ENCODE measurements at regions not wholly inside any gene's neighbourhood (a gene's known extent, or its start where the extent isn't known, plus 50 kb on each side); places are given as distances from the start of the nearest gene placed in this dataset.
"Not testable (repeated sequence)": the region's sequence is repeated elsewhere in the genome, so short reads cannot be mapped to it uniquely, and the experiment has no call there.

GRCh38 chr1:224029286-224030025, 84.5 kb upstream of the FBXO28 start:
- H3K4me1 Mint-ChIP-seq (ENCODE audit: low read depth, unreplicated experiment); H3K9me3 Mint-ChIP-seq (ENCODE audit: low read depth, unreplicated experiment); H3K27me3 Mint-ChIP-seq (ENCODE audit: unreplicated experiment); intact Hi-C loops (cut with micrococcal nuclease; ENCODE audit: unreplicated experiment); H3K27ac Mint-ChIP-seq (ENCODE audit: unreplicated experiment); H3K4me3 Mint-ChIP-seq (ENCODE audit: low read depth, unreplicated experiment); H3K36me3 Mint-ChIP-seq (ENCODE audit: insufficient read depth, unreplicated experiment); DNase-seq; BruUV-seq (replicated peaks); CTCF ChIA-PET: not testable (repeated sequence)

GRCh38 chr1:224028802-224029201, 85.1 kb upstream of the FBXO28 start:
- H3K27me3 Mint-ChIP-seq (ENCODE audit: unreplicated experiment); BruUV-seq (replicated peaks); H3K36me3 Mint-ChIP-seq (ENCODE audit: insufficient read depth, unreplicated experiment); H3K4me1 Mint-ChIP-seq (ENCODE audit: low read depth, unreplicated experiment); DNase-seq; H3K4me3 Mint-ChIP-seq (ENCODE audit: low read depth, unreplicated experiment); intact Hi-C loops (cut with micrococcal nuclease; ENCODE audit: unreplicated experiment); CTCF ChIA-PET; H3K9me3 Mint-ChIP-seq (ENCODE audit: low read depth, unreplicated experiment); H3K27ac Mint-ChIP-seq (ENCODE audit: unreplicated experiment): not testable (repeated sequence)

GRCh38 chr1:224023122-224023521, 90.8 kb upstream of the FBXO28 start:
- CTCF ChIA-PET = not testable (repeated sequence)

GRCh38 chr1:224022249-224022970, 91.5 kb upstream of the FBXO28 start:
- H3K27me3 Mint-ChIP-seq (ENCODE audit: unreplicated experiment); H3K27ac Mint-ChIP-seq (ENCODE audit: unreplicated experiment); H3K4me1 Mint-ChIP-seq (ENCODE audit: low read depth, unreplicated experiment); DNase-seq; CTCF ChIA-PET; H3K9me3 Mint-ChIP-seq (ENCODE audit: low read depth, unreplicated experiment); H3K4me3 Mint-ChIP-seq (ENCODE audit: low read depth, unreplicated experiment); intact Hi-C loops (cut with micrococcal nuclease; ENCODE audit: unreplicated experiment); BruUV-seq (replicated peaks); H3K36me3 Mint-ChIP-seq (ENCODE audit: insufficient read depth, unreplicated experiment): not testable (repeated sequence)

More at GRCh38 chr1:224023122-224023521, 90.8 kb upstream of the FBXO28 start:
- H3K9me3 Mint-ChIP-seq (ENCODE audit: low read depth, unreplicated experiment); intact Hi-C loops (cut with micrococcal nuclease; ENCODE audit: unreplicated experiment); H3K4me3 Mint-ChIP-seq (ENCODE audit: low read depth, unreplicated experiment); H3K27ac Mint-ChIP-seq (ENCODE audit: unreplicated experiment); H3K36me3 Mint-ChIP-seq (ENCODE audit: insufficient read depth, unreplicated experiment); H3K4me1 Mint-ChIP-seq (ENCODE audit: low read depth, unreplicated experiment); H3K27me3 Mint-ChIP-seq (ENCODE audit: unreplicated experiment); DNase-seq; BruUV-seq (replicated peaks): not testable (repeated sequence)

- H3K4me3 Mint-ChIP-seq (ENCODE audit: low read depth, unreplicated experiment); H3K27me3 Mint-ChIP-seq (ENCODE audit: unreplicated experiment); BruUV-seq (replicated peaks); H3K36me3 Mint-ChIP-seq (ENCODE audit: insufficient read depth, unreplicated experiment); H3K27ac Mint-ChIP-seq (ENCODE audit: unreplicated experiment); CTCF ChIA-PET; DNase-seq; intact Hi-C loops (cut with micrococcal nuclease; ENCODE audit: unreplicated experiment); H3K9me3 Mint-ChIP-seq (ENCODE audit: low read depth, unreplicated experiment); H3K4me1 Mint-ChIP-seq (ENCODE audit: low read depth, unreplicated experiment): not testable (repeated sequence)
Measured at GRCh38 chr1:224019866-224020265, 94.0 kb upstream of the FBXO28 start.

GRCh38 chr1:224015782-224016181, 98.1 kb upstream of the FBXO28 start:
- H3K4me1 Mint-ChIP-seq (ENCODE audit: low read depth, unreplicated experiment) = not testable (repeated sequence)

GRCh38 chr1:224014330-224014649, 99.6 kb upstream of the FBXO28 start:
- Mint-ChIP-seq H3K27ac (ENCODE audit: unreplicated experiment) (no peak overlapping the region), H3K4me1 (ENCODE audit: low read depth, unreplicated experiment) (no peaks in the 10 kb centered on the region), H3K36me3 (ENCODE audit: insufficient read depth, unreplicated experiment) (peaks cover 17% of the 10 kb centered on the region), H3K9me3 (ENCODE audit: low read depth, unreplicated experiment) (peaks cover 9% of the 10 kb centered on the region), H3K4me3 (ENCODE audit: low read depth, unreplicated experiment) (no peak overlapping the region), H3K27me3 (ENCODE audit: unreplicated experiment) (no peaks in the 10 kb centered on the region)
- DNase-seq = no peak
- intact Hi-C loops (cut with micrococcal nuclease; ENCODE audit: unreplicated experiment) = no loop called here
- CTCF ChIA-PET = no interaction called here
- no TSS peak for BruUV-seq (replicated peaks)
- no peak for TF ChIP-seq CTCF (IDR thresholded peaks at IDR 0.05; ENCODE audit: unreplicated experiment)

More at GRCh38 chr1:224015782-224016181, 98.1 kb upstream of the FBXO28 start:
- CTCF ChIA-PET; DNase-seq; H3K4me3 Mint-ChIP-seq (ENCODE audit: low read depth, unreplicated experiment); intact Hi-C loops (cut with micrococcal nuclease; ENCODE audit: unreplicated experiment); H3K27ac Mint-ChIP-seq (ENCODE audit: unreplicated experiment); H3K9me3 Mint-ChIP-seq (ENCODE audit: low read depth, unreplicated experiment); BruUV-seq (replicated peaks); H3K27me3 Mint-ChIP-seq (ENCODE audit: unreplicated experiment): not testable (repeated sequence)
- peaks cover 12% of the 10 kb centered on the region for H3K36me3 Mint-ChIP-seq (ENCODE audit: insufficient read depth, unreplicated experiment)

- H3K9me3 Mint-ChIP-seq (ENCODE audit: low read depth, unreplicated experiment); DNase-seq; BruUV-seq (replicated peaks); intact Hi-C loops (cut with micrococcal nuclease; ENCODE audit: unreplicated experiment); H3K27me3 Mint-ChIP-seq (ENCODE audit: unreplicated experiment); H3K4me1 Mint-ChIP-seq (ENCODE audit: low read depth, unreplicated experiment); H3K4me3 Mint-ChIP-seq (ENCODE audit: low read depth, unreplicated experiment); H3K27ac Mint-ChIP-seq (ENCODE audit: unreplicated experiment); CTCF ChIA-PET: not testable (repeated sequence)
- H3K36me3 Mint-ChIP-seq (ENCODE audit: insufficient read depth, unreplicated experiment) = peaks cover 19% of the 10 kb centered on the region
Measured at GRCh38 chr1:224013626-224014329, 100.1 kb upstream of the FBXO28 start.

GRCh38 chr1:224012807-224013434, 101.0 kb upstream of the FBXO28 start:
- Mint-ChIP-seq H3K36me3 (ENCODE audit: insufficient read depth, unreplicated experiment) (peaks cover 18% of the 10 kb centered on the region), H3K9me3 (ENCODE audit: low read depth, unreplicated experiment) (peaks cover 10% of the 10 kb centered on the region)
- H3K27ac Mint-ChIP-seq (ENCODE audit: unreplicated experiment); H3K27me3 Mint-ChIP-seq (ENCODE audit: unreplicated experiment); DNase-seq; H3K4me3 Mint-ChIP-seq (ENCODE audit: low read depth, unreplicated experiment); H3K4me1 Mint-ChIP-seq (ENCODE audit: low read depth, unreplicated experiment); intact Hi-C loops (cut with micrococcal nuclease; ENCODE audit: unreplicated experiment); BruUV-seq (replicated peaks); CTCF ChIA-PET: not testable (repeated sequence)

Measured in Calu3 (cell line).